D341Med (cell line): ENCODE measurements at regions not wholly inside any gene's neighbourhood (a gene's known extent, or its start where the extent isn't known, plus 50 kb on each side); places are given as distances from the start of the nearest gene placed in this dataset.

Source experiments
- DNase-seq: peaks from one replicate; pipeline ENCODE4 v3.0.0; 2012; ENCODE audit warnings: low spot score

DNA sequence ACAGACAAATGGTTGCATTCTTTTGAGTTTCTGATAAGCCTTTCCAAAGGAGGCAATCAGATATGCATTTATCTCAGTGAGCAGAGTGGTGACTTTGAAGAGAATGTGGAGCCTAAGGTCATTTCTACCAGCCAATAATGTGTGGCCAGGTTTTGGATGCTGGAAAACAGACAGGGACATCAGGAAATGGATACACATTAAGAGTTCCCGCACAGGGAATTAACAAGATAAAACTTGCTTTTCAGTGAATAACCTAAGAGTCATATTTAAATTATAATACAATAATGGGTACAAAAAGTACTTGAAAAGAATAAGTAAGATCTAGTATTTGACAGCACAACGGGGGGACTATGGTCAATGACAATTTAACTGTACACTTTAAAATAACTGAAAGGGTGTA is 492.3 kb upstream of the FAM241A start:
- DNase-seq: no peak

DNA sequence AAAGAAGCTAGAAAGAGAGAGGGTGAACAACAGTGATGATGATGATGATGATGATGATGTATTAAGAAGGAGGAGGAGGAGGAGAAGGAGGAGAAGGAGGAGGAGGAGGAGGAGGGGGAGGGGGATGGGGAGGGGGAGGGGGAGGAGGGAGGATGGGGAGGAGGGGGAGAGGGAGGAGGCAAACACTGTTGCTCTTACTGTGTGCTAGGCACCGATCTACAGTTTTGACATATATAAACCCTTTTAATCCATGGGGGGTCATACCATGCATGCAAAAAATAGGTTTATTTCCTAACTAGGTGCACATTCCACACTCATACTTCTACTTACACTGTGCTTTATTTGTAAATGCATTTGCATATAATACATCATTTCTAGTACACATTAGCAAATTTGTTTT is 482.8 kb upstream of the FAM241A start:
- DNase-seq: no peak

DNA sequence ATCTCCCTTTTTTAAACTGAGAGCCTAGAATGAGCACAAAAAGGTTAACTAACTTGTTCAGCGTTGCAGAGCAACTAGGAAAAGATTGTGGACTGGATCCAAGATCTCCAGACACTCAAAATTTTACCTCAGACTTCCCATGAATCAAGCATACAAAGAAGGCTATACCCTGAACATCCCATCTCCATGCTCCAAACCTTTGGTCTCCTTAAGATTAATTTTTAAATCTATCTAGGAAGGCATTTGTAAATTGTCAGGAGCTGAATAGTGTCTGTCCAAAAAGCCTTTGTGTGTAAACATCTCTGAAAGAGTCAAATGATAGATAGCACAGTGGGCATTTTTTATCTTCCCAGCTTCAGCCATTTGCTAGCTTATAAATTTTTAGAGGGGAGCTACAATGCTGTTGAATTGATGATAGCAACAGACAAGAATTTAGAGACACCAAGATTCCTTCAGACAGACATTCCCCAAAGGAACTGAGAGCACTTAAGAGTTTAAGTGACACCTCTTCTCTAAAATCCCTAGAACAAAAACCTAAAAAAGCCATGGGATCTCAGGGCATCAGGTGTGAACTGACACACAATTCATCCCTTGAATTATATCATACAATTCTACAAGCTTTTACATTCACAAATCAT is 480.8 kb upstream of the FAM241A start:
- DNase-seq: no peak

DNA sequence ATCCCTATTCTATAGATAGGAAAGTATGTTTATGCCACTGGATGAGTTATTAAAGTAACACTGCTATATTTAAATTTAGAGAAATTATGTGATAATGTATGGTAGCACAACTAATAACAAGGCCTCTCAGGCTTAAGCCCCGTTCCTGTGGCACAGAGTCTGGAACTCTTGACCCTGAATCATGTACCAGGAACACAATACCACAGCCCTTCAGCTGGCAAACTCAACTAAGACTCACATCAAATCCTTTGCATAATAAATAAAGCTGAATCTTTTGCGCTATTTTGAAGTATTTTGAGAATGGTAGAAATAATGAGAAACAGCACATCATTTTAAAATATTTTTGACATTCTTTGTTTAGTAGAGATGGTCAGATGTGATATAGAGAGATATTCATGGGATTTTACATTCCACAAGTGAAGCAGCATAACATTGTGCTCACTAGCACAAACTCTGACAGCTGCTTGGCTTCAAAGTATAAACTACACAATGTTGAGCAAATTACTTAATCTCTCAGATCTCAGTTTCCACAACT is 478.4 kb upstream of the FAM241A start:
- no peak for DNase-seq

DNA sequence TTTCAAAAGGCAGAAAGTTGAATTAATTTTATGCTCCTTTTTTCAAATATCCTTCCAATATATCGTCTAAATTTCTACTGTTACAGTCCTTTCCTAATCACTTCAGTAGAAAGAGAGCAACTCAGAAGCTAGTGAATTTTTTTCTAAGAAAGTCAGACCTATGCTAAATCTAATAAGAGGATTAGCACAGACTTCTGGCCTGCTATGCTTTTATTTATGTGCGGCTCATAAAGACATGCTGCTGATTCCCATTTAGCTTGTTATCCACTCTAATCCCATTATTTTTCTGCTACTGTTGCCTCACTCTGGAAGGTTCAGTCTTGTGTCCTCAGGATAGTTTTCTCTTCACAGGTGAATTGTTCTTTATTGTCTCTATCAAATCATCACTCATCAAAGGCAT is 473.5 kb upstream of the FAM241A start:
- DNase-seq: peak; percentile 56

DNA sequence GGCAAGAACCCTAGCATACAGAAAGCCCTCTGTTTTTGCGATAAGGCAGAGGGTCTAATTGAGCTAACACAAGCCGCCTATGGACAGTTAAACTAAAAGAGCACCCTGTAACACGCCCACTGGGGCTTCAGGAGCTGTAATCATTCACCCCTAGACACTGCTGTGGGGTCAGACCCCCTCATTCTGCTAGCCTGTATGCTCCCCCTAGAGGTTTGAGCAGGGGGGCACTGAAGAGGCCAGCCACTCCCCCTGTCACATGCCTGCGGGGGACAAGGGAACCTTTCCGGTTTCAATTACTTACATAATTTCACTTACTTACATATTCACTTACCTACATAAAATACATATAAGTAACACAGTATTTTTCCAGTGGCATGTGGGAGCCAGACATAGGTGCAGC is 469.5 kb upstream of the FAM241A start:
- DNase-seq: no peak

DNA sequence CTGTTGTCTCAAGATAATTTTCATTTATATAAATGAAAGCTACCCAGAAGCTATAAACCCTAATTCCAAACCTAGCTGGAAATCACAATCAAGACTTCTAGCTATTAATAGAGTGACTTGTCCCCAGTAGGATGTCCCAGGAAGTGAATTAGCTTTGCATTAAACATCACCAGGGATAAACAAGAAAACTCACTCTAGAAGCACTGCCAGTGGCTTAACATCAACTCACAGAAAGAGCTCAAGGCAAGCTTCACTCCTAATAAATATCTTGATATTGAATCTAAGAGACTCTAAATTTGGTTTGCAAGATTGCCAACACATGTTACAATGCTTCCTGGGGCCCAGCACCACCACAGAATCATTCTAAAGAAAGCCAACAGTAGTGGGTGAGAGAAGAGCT is 468.7 kb upstream of the FAM241A start:
- no peak for DNase-seq

DNA sequence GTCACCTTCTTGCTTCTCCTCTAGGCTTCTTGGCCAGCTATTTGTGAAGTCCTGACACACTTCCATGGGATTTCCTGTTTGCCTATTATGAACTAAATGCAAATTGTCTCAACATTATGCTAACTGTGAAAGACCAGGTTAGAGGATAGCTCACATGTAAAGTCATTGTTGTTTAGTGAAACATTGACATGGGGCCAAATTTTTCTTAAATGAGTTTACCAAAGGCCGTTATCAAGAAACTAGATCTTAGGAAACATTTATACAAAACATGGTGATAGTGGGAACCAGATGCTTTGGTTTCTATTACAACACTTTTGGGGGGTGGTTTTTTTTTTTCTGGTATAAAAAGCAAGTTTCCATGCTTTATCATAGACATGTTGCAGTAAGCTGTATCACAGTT is 466.8 kb upstream of the FAM241A start:
- no peak for DNase-seq

DNA sequence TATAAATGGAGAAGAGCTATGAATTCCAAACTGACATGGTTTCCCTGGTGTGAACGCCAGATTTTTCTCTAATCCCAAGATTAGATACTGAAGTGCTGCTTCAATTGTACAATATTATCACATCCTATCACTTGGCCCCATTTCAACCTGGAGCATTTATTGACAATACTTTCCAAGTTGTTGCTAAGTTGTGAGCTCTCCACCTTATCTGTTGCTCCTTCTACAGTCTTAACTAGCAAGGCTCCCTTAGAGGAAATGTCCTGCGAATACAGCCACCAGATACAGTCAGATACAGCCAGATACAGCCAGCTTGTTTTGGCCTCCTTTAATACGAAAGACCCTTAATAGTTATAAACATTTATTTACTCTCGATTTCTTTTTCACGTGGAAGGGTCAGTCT is 466.3 kb upstream of the FAM241A start:
- no peak for DNase-seq

DNA sequence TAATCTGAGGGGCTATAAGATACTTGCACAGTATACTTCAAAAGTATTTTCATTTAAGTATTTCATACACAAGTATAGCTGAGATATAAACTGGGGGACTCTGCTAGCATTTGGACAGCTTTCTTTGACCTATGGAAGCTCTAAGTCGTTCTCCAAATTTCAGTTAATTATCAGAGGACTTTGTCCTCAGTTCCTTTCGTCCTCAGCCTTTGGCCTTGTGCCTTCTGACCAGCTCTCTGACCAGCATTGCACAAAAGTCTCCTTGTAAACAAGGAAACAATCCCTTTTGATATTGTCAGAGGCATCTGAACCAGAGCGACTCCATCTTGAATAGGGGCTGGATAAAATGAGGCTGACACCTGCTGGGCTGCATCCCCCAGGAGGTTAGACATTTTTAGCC is 464.0 kb upstream of the FAM241A start:
- no peak for DNase-seq

DNA sequence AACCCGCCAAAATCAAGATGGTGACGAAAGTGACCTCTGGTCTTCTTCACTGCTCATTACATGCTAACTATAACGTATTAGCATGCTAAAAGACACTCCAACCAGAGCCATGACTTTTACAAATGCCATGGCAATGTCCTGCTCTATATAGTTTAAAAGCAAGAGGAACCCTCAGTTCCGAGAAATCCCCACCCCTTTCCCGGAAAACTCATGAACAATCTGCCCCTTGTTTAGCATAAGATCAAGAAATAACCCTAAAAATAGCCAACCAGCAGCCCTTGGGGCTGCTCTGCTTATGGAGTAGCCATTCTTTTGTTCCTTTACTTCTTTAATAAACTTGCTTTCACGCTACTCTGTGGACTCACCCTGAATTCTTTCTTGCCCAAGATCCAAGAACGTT is 463.5 kb upstream of the FAM241A start:
- DNase-seq: no peak

DNA sequence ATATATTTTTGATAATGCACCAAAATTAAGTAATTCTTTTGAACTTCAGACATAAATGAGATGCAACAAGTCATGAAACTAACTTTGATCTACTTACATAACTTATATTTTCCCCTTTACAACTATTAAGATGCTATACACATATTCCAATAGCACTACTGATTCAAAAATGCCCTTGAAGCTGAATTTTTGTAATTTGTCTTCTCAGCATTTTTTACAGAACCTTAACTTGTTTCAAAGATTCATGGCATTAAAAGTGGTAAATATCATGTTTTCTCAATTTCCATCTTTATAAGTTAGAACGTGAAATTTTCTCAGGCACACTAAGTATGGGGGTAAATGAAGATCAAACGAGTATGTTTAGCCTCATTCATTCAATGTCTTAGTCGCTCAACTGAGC is 460.0 kb upstream of the FAM241A start:
- no peak for DNase-seq

DNA sequence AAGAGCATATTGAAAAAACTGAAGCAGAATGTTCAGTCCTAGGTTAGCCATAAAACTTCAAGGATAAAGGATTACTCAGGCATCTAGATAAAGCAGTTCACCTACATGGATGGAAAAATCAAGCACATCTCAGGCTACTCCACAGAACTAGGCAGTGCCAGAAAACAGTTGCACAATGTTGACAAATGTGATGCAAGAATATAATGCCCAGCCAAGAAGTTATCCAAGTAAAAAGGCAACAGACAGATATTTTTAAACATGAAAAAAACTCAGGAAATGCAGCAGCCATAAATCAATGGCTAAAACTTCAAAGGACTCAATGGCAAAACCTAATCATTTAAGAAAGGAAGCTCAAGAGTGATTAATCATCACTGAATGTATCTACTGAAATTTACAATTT is 456.0 kb upstream of the FAM241A start:
- DNase-seq: no peak

DNA sequence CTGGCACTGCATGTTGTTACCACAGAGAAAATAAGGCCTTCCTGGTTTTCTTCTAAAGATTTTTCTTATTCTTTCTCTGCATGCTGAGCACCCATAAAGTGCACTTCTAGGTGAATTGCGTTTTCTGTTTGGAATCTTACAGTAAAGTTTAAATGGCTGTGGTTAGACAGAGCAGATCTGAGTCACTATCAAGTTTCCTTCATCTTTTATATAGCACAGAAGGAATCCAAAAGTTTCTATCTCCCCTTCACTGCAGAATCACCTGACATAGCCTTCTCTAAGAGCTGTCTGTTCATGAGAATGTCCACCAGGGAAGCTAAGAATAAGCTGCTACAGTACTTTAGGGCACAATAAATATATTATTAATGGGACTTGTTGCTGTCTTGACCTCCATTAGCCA is 455.5 kb upstream of the FAM241A start:
- DNase-seq: no peak

DNA sequence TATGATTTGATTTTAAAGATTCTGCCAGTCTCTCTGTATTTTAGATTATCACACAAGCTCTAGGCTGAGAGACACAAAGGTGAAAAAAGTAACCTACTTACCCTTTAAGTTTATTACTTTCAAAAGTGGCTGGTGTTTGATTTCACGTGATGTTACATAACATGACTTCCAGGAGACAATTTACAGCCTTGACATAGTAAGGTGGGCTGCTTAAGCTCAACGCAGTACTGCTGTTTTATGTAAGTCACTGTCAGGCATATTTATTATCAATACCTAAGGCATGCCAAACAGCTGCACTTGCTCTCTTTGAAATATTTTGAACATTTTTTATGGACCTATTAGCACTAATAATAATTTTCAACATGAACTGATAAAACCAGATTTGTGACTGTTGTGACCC is 451.5 kb upstream of the FAM241A start:
- no peak for DNase-seq

DNA sequence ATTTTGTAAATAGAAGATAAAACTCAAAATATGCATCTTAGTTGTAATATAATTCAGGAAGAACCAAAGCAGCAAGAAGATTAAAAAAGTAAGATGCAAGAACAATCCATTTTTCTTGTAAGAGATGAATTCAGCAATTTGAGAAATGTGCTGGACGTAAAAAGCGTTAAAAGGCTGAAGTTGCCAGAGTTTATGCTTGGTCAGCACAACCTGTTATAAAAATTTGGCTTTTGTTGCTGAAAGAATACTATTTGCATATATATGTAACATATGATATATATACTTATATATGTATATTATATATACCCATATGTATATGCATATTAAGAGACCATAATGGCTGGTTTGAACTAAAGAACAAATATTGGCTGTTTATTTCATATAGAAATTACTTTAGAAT is 449.6 kb upstream of the FAM241A start:
- DNase-seq: no peak

DNA sequence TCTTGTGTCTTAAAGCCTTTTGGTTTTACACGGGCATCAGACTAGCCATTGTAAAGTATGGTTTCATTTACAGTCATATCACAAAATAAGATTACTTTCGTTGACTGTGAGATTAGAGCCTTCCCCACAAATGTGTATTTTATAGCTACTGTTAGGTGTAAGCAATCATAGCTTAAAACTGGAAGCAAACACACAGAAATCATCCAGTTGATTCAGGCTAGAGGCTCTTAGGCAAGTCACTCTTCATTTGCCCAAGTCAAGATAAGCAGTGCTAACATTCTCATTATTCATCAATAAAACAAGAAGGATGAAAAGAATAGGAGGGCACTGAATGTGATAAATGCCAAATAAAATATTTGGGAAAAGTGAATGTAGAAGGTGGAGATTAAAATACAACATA is 448.7 kb upstream of the FAM241A start:
- DNase-seq: no peak

DNA sequence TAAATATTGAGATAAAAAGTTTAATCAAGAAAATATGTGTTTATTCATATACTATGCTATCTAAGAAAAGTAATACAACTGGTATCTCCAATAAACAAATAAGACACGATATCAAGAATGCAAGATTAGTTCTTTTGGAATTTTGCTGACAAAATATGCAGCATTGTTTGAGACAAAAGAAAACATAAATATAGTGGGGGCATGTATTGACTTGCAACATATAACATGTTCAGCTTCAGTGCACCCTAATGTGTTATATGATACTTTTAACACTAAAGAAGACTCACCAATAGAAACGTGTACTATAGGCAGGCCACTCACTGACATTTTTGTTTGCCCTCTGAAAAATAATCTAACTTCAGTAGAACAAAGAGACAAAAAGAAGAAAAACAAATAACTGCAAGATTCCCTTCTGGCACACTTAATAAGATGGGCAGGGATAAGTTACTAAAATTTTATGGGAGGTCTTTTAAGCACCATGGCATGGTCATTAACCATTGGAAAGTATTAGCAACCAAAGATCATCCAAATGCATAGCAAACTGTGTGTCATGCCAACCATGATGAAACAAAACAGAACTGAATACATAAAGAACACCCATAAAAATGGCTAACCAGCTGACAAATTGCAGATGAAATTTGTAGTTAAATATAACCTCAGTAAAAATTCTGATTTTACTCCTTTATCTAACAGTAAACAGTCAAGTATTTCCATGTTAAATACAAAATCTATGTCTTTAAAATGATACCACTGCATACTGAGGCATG is 447.9 kb upstream of the FAM241A start:
- DNase-seq: no peak

DNA sequence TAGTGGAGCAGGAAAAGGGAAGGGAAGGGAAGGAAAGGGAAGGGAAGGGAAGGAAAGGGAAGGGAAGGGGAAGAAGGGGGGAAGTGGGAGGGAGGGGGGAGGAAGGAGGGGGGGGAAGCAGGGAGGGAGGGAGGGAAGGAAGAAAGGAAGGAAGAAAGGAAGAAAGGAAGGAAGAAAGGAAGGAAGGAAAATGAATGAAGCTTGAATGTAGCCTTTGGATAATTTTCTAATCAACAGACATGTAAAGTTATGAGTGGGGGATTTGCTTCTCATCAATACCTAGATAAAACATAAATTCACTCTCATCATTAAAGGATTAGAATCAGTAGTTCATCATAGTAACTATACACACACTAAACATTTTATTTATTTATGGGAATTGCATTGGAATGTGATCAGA is 446.9 kb upstream of the FAM241A start:
- no peak for DNase-seq

DNA sequence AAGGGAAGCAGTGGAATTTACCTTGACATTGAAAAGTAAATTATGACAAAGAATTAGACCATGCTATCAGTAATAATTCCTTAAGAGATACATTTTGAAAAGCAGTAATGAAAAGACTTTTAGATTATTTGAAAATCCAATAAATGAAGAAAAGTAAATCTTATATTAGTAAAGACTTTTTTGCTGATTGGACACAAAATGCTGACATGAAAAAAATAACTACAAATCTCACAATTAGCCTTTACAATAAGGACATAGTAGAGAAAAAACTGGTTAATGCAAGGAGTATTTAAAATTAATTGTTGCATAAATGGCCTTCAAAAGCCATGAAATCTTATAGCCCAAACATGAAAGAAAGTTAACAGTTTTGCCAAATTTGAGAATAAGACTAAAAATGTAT is 446.1 kb upstream of the FAM241A start:
- no peak for DNase-seq

DNA sequence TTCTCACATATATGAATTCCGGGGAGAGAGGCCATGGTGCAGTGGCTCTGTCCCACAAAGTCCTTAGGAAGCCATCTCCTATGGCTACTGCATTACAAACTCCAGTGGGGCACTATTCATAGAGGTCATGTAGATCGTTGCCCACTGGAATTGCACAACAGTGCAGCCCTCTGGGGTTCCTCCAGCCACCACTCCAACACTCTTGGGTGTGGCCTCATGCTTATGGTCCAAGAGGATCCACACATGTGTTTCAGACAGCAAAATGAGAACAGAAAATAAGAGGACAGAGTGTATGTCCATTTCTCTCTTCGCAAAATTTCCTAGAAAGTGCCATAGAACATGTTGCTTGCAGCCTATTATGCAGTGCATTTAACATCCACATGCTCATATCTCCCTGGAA is 444.2 kb upstream of the FAM241A start:
- DNase-seq: no peak

DNA sequence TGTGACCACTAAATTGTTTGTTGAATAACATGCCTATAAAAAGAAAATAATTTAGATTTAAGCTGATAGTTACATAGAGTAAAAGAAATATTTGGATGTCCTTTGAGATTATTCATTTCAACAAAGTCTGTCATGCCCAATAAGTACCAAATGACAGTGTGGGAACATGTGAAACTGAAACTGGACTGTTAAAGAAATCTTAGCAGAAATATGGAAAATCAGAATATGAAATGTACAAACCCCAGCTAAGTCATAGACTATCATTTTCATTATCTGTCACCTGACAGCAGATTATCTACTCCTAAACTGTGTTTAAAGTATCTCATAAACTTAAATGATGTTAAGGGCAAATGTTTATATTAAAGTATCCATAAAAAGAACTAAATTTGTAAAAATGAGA is 437.8 kb upstream of the FAM241A start:
- DNase-seq: no peak

DNA sequence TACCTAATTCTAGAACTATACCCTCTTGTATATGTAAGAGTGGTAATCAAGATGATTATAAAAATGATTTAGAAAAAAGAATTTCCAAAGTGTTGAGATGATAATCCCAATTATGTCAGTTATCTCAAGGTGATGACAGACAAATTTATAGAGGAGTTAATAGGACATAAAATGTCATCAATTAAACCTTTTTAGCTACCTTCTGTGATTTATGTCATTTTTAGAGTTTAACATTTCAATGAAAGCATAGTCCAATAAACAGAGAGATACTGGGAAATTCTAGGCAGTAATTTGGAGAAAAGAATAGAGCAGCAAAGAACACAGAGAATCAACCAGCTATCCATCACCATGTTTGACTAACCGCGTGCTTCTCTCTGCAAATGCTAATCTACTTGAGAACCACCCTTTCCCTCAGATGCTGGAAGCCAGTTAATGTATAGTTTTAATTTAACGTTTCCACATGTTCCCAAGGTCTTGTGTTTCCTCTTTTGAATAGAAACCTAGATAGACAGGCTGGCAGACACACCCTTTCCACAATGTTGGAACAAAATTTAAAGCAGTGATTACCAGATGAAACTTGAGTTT is 433.1 kb upstream of the FAM241A start:
- DNase-seq: no peak

DNA sequence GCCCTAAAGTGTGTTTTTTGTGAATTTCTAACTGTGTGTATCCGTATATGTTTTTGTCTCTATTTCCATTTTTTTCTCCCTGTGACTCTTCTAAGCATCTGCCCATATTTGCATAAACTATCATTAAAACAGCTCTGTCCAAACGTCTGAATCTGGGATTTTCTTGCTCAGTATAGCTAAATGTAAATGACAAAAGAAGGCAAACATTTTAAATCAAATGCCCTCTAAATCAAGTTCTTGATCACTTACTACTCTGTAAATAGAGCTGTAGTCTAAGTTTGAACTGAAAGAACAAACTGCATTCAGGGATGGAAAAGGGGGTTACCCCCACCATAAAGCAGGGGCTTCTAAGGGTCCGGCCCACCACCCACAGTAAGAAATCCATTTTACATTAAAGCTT is 432.0 kb upstream of the FAM241A start:
- DNase-seq: no peak
